ENCODE measurements at regions not wholly inside any gene's neighbourhood (a gene's known extent, or its start where the extent isn't known, plus 50 kb on each side); places are given as distances from the start of the nearest gene placed in this dataset.

DNA sequence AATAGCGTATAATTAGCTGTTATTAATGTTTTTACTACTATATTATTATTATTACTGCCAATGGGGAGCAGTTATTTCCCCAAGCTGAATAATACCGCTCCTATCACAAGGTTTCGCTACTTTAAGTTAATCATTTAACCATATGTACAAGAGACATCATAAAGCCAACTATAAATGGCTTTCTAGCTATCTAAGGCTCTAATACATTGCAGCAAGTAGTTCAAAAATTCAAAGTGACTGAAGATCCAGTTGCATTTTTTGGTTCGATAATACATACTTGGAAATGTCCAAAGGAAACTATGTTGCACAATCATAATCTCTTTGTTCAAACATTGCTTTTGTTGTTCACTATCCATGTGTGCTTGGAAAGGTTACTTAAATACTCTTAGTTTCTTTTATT, 952.0 kb upstream of the MBL2 start:
- Histone ChIP-seq H3K9me3 (ENCODE audit: low read depth) (no peaks in the 10 kb centered on the region), H3K4me1 (ENCODE audit: low read depth) (no peaks in the 10 kb centered on the region), H3K36me3 (no peaks in the 10 kb centered on the region), H3K27me3 (no peaks in the 10 kb centered on the region), H3K4me3 (no peak overlapping the region), H3K27ac (no peak overlapping the region)
- no peak for DNase-seq (ENCODE audit: low read depth in 1 of 2, low spot score in 1 of 2)
- TF ChIP-seq, protein P1, sequence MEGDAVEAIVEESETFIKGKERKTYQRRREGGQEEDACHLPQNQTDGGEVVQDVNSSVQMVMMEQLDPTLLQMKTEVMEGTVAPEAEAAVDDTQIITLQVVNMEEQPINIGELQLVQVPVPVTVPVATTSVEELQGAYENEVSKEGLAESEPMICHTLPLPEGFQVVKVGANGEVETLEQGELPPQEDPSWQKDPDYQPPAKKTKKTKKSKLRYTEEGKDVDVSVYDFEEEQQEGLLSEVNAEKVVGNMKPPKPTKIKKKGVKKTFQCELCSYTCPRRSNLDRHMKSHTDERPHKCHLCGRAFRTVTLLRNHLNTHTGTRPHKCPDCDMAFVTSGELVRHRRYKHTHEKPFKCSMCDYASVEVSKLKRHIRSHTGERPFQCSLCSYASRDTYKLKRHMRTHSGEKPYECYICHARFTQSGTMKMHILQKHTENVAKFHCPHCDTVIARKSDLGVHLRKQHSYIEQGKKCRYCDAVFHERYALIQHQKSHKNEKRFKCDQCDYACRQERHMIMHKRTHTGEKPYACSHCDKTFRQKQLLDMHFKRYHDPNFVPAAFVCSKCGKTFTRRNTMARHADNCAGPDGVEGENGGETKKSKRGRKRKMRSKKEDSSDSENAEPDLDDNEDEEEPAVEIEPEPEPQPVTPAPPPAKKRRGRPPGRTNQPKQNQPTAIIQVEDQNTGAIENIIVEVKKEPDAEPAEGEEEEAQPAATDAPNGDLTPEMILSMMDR (IDR thresholded peaks at IDR 0.05; ENCODE audit: low read depth, low read length): no peak

DNA sequence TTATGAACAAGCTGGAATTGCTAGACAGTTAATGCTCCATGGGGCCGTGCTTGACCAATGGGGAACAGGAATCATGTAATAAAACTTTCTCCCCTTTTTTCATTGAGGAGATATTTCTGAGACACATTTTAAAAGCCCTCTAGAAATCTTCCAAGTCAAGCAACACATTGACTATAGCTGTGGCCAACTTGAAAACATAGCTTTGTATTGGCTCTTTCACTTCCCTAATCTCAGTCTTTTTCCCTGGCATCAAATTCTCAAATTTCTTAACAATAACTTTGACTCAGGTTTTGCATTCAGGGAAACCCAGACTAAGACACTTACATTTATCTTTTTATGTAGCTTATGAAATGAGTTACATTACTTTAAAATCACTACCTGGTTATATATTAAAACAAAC, 947.1 kb upstream of the MBL2 start:
- no peak for DNase-seq (ENCODE audit: low read depth in 1 of 2, low spot score in 1 of 2)
- no peaks in the 10 kb centered on the region for H3K27me3 ChIP-seq
- TF ChIP-seq, protein P1 (IDR thresholded peaks at IDR 0.05; ENCODE audit: low read depth, low read length): no peak
- no peak overlapping the region for H3K4me3 ChIP-seq
- no peaks in the 10 kb centered on the region for H3K9me3 ChIP-seq (ENCODE audit: low read depth)
- H3K27ac ChIP-seq: no peak overlapping the region
- no peaks in the 10 kb centered on the region for H3K4me1 ChIP-seq (ENCODE audit: low read depth)
- no peaks in the 10 kb centered on the region for H3K36me3 ChIP-seq

GRCh38 chr10:53716156-53716555, 943.6 kb upstream of the MBL2 start:
- DNase-seq (ENCODE audit: low read depth in 1 of 2, low spot score in 1 of 2): peak in 1 of 2 donors; percentile 13
- no peak overlapping the region for H3K4me3 ChIP-seq
- H3K9me3 ChIP-seq (ENCODE audit: low read depth): no peaks in the 10 kb centered on the region
- H3K4me1 ChIP-seq (ENCODE audit: low read depth): no peaks in the 10 kb centered on the region
- H3K27ac ChIP-seq: no peak overlapping the region
- TF ChIP-seq, protein P1 (IDR thresholded peaks at IDR 0.05; ENCODE audit: low read depth, low read length): no peak
- no peaks in the 10 kb centered on the region for H3K36me3 ChIP-seq
- H3K27me3 ChIP-seq: no peaks in the 10 kb centered on the region

- no peak for DNase-seq (ENCODE audit: low read depth in 1 of 2, low spot score in 1 of 2)
- TF ChIP-seq, protein P1 (IDR thresholded peaks at IDR 0.05; ENCODE audit: low read depth, low read length): no peak
- Histone ChIP-seq H3K4me1 (ENCODE audit: low read depth) (peaks cover 6% of the 10 kb centered on the region), H3K4me3 (no peak overlapping the region), H3K9me3 (ENCODE audit: low read depth) (no peaks in the 10 kb centered on the region), H3K27ac (no peak overlapping the region), H3K27me3 (no peaks in the 10 kb centered on the region), H3K36me3 (no peaks in the 10 kb centered on the region)
These were observed 940.8 kb upstream of the MBL2 start for GRCh38 chr10:53713431-53713830.

DNA sequence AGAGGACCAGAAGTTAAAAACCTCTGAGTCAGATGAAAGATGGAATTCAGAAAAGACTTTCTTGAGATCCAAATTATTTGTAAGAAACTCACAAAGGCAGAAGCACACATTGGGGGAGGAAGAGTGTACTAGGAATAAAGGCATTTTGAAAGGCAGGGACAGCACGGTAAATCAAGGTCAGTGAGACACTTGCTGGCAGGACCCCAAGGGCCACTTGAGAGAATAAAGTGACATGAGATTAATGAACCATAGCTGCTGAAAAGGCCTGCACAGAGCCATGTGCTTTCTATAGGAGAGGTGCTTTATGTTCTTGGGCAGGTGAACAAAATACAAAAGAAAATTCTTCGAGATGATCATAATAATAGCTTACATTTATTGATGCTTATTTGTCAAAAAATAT, 929.9 kb upstream of the MBL2 start:
- Histone ChIP-seq H3K36me3 (no peaks in the 10 kb centered on the region), H3K4me1 (ENCODE audit: low read depth) (peaks cover 21% of the 10 kb centered on the region), H3K4me3 (no peak overlapping the region), H3K27ac (no peak overlapping the region), H3K27me3 (no peaks in the 10 kb centered on the region), H3K9me3 (ENCODE audit: low read depth) (no peaks in the 10 kb centered on the region)
- peak in 1 of 2 donors; percentile 87 for DNase-seq (ENCODE audit: low read depth in 1 of 2, low spot score in 1 of 2)
- TF ChIP-seq, protein P1 (IDR thresholded peaks at IDR 0.05; ENCODE audit: low read depth, low read length): no peak

- H3K4me3 ChIP-seq: no peak overlapping the region
- H3K36me3 ChIP-seq: no peaks in the 10 kb centered on the region
- H3K9me3 ChIP-seq (ENCODE audit: low read depth): no peaks in the 10 kb centered on the region
- peaks cover 21% of the 10 kb centered on the region for H3K4me1 ChIP-seq (ENCODE audit: low read depth)
- TF ChIP-seq, protein P1 (IDR thresholded peaks at IDR 0.05; ENCODE audit: low read depth, low read length): no peak
- H3K27me3 ChIP-seq: no peaks in the 10 kb centered on the region
- H3K27ac ChIP-seq: no peak overlapping the region
- DNase-seq (ENCODE audit: low read depth in 1 of 2, low spot score in 1 of 2): no peak
These were observed 928.6 kb upstream of the MBL2 start for GRCh38 chr10:53701213-53701612.
